Left lung (tissue), 4 donors: ENCODE measurements at regions not wholly inside any gene's neighbourhood (a gene's known extent, or its start where the extent isn't known, plus 50 kb on each side); places are given as distances from the start of the nearest gene placed in this dataset.

Experiments used
- ATAC-seq: fragments of 200-7000 bp; cut with Tn5 transposase; one replicate; pipeline ENCODE4 v1.9.1; 2020; ENCODE audit warnings: moderate library complexity
- DNase-seq, 4 donors: peaks; one replicate each; pipeline ENCODE4 v3.0.0-alpha.2; 2013 to 2020
- H3K27ac ChIP-seq, 2 donors: fragments of 200-600 bp; sonication (generic) in 1 of 2; one replicate each; pipeline versions ENCODE4 v1.5.0 to v1.8.0; 2020 to 2021
- H3K27me3 ChIP-seq, 2 donors: fragments of 200-600 bp; sonication (generic) in 1 of 2; one replicate each; pipeline versions ENCODE4 v1.5.0 to v1.8.0; 2020 to 2021
- H3K36me3 ChIP-seq, 2 donors: fragments of 200-600 bp; sonication (generic) in 1 of 2; one replicate each; pipeline versions ENCODE4 v1.5.0 to v1.8.0; 2020 to 2021
- H3K4me1 ChIP-seq, 2 donors: fragments of 200-600 bp; one replicate each; pipeline ENCODE4 v1.8.0; 2021
- H3K4me3 ChIP-seq, 2 donors: fragments of 200-600 bp; sonication (generic) in 1 of 2; one replicate each; pipeline versions ENCODE4 v1.5.0 to v1.8.0; 2020 to 2021; ENCODE audit warnings: mild to moderate bottlenecking in 1 of 2
- H3K9me3 ChIP-seq, 2 donors: fragments of 200-600 bp; sonication (generic) in 1 of 2; one replicate each; pipeline versions ENCODE4 v1.5.0 to v1.8.0; 2020 to 2021
- CTCF ChIP-seq, 2 donors: fragments of 200-600 bp; sonication (generic) in 1 of 2; IDR thresholded peaks; one replicate each; pipeline versions ENCODE4 v1.5.0 to v1.8.0; 2021; ENCODE audit warnings: antibody characterized with exemption in 2 of 2
- intact Hi-C, 2 donors: fragments of 100-400 bp; cut with DNase I; formaldehyde crosslinking; loops; one replicate each; pipeline versions ENCODE4 v1.11.2 to v1.14.2; 2022
- donor health status: DM: no; HTN: yes; CAD: no.
- donor health status: DM: no; HTN: no; CAD: no.

- peaks cover 0 to 8% of the 10 kb centered on the region in 2 donors for H3K27me3 ChIP-seq
These were observed 174.9 kb upstream of the LINGO1 start for GRCh38 chr15:77807611-77808010.

DNA sequence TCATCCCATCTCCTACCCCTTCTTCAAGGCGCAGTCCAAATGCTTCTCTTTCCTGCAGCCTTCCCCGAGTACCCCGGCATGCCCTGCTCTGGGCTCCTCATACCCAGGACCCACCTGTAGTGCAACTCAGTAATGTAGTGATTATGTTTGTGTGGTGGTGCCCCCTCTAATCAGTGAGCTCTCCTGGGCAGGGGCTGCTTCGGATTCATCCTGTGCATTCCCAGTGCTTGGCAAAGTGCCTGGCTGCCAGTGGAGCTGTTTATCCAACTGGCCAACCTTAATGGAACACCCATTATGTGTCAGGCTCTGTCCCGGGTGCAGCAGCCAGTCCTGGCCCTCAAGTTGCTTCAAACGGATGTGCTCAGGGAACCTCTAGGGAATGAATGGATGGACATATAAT, 174.4 kb upstream of the LINGO1 start:
- H3K36me3 ChIP-seq = no peaks in the 10 kb centered on the region
- no peak for DNase-seq
- no peak for TF ChIP-seq CTCF (IDR thresholded peaks at IDR 0.05)
- no peaks in the 10 kb centered on the region for H3K4me1 ChIP-seq
- no peak overlapping the region for H3K4me3 ChIP-seq
- no peak for ATAC-seq
- H3K27ac ChIP-seq = no peak overlapping the region
- intact Hi-C loops = no loop called here
- H3K27me3 ChIP-seq = peaks cover 0 to 3% of the 10 kb centered on the region in 2 donors
- no peaks in the 10 kb centered on the region for H3K9me3 ChIP-seq

More at GRCh38 chr15:77807611-77808010, 174.9 kb upstream of the LINGO1 start:
- no peaks in the 10 kb centered on the region for H3K9me3 ChIP-seq
- H3K4me3 ChIP-seq = no peak overlapping the region
- intact Hi-C loops = no loop called here
- no peak for DNase-seq
- H3K27ac ChIP-seq = no peak overlapping the region
- no peak for TF ChIP-seq CTCF (IDR thresholded peaks at IDR 0.05)
- H3K4me1 ChIP-seq = no peaks in the 10 kb centered on the region
- no peak for ATAC-seq
- H3K36me3 ChIP-seq = no peaks in the 10 kb centered on the region

DNA sequence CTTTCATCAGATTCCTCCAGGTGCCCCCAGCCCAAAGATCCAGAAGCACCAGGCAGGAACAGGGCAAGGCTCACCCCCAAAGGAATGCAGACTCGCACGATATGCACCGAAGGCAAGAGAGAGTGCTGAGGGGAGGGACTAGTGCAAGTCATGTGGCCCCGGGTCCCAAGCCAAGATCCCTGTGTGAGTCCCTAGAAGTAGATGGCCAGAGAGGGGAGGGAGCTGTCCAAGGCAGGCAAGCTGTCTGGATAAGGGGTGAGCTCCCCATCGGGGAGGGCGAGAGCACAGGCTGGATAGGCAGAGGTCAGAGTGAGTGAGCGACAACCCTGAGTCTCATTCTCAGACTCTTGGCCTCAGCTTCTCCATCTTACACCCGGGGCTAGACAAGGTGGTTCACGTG, 171.5 kb upstream of the LINGO1 start:
- intact Hi-C loops = no loop called here
- no peak for DNase-seq
- no peaks in the 10 kb centered on the region for H3K36me3 ChIP-seq
- H3K4me1 ChIP-seq = no peaks in the 10 kb centered on the region
- no peak overlapping the region for H3K27ac ChIP-seq
- no peaks in the 10 kb centered on the region for H3K27me3 ChIP-seq
- no peak overlapping the region for H3K4me3 ChIP-seq
- no peak for ATAC-seq
- TF ChIP-seq CTCF (IDR thresholded peaks at IDR 0.05) = no peak
- no peaks in the 10 kb centered on the region for H3K9me3 ChIP-seq

GRCh38 chr15:77803487-77803886, 170.8 kb upstream of the LINGO1 start:
- H3K4me1 ChIP-seq = no peaks in the 10 kb centered on the region
- H3K36me3 ChIP-seq = no peaks in the 10 kb centered on the region
- H3K27ac ChIP-seq = no peak overlapping the region
- intact Hi-C loops = no loop called here
- no peak for TF ChIP-seq CTCF (IDR thresholded peaks at IDR 0.05)
- ATAC-seq (no peak), DNase-seq (no peak)
- no peaks in the 10 kb centered on the region for H3K9me3 ChIP-seq
- no peak overlapping the region for H3K4me3 ChIP-seq
- H3K27me3 ChIP-seq = no peaks in the 10 kb centered on the region

DNA sequence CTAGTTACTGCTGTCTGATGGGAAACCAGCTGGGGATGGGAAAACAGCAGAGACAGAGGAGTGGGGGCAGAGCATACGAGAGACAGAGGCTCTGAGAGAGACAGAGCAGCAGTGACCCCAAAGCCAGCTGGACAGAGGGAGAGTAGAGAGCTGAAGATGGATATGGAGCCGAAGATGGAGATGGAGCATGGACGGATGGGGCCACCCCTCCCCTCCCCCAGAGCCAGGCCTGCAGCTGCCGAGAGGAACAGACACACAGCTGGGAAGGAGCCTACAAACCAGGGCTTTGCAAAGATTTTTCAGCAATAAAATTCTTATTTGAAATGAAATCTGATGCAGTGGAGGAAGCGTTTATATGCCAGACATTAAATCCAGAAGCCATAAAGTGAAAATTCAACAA, 167.6 kb upstream of the LINGO1 start:
- TF ChIP-seq CTCF (IDR thresholded peaks at IDR 0.05) = no peak
- H3K36me3 ChIP-seq = no peaks in the 10 kb centered on the region

More for the DNA sequence above, 167.6 kb upstream of the LINGO1 start:
- intact Hi-C loops = no loop called here
- ATAC-seq (no peak), DNase-seq (no peak)
- Histone ChIP-seq H3K27me3 (peaks cover 0 to 9% of the 10 kb centered on the region in 2 donors), H3K4me1 (no peaks in the 10 kb centered on the region), H3K27ac (no peak overlapping the region), H3K9me3 (no peaks in the 10 kb centered on the region), H3K4me3 (no peak overlapping the region)
